Lower lobe of right lung (tissue), 2 donors: ENCODE measurements at regions not wholly inside any gene's neighbourhood (a gene's known extent, or its start where the extent isn't known, plus 50 kb on each side); places are given as distances from the start of the nearest gene placed in this dataset.

Experiments
- ATAC-seq, 2 donors: fragments of 200-7000 bp; cut with Tn5 transposase; one replicate each; pipeline ENCODE4 v1.9.1; 2020 to 2022; ENCODE audit warnings: mild to moderate bottlenecking in 2 of 2, moderate library complexity in 2 of 2
- DNase-seq: peaks from one replicate; pipeline ENCODE4 v3.0.0-alpha.2; 2020
- H3K27ac ChIP-seq: fragments of 200-600 bp; one replicate; pipeline ENCODE4 v1.8.0; 2022
- H3K27me3 ChIP-seq: fragments of 200-600 bp; one replicate; pipeline ENCODE4 v1.8.0; 2022; ENCODE audit warnings: low read depth
- H3K36me3 ChIP-seq: fragments of 200-600 bp; one replicate; pipeline ENCODE4 v1.8.0; 2022; ENCODE audit warnings: mild to moderate bottlenecking
- H3K4me1 ChIP-seq: fragments of 200-600 bp; one replicate; pipeline ENCODE4 v1.8.0; 2022
- H3K4me3 ChIP-seq: fragments of 200-600 bp; one replicate; pipeline ENCODE4 v1.8.0; 2022; ENCODE audit warnings: mild to moderate bottlenecking
- H3K9me3 ChIP-seq: fragments of 200-600 bp; one replicate; pipeline ENCODE4 v1.8.0; 2022
- intact Hi-C: fragments of 100-400 bp; cut with DNase I; formaldehyde crosslinking; loops from one replicate; pipeline ENCODE4 v1.11.0; 2022
- TF ChIP-seq, protein P1 (sequence below): fragments of 200-600 bp; IDR thresholded peaks from one replicate; pipeline ENCODE4 v1.8.0; 2022; ENCODE audit warnings: antibody characterized with exemption, mild to moderate bottlenecking
- donor health status: DM: no; HTN: yes; CAD: no; lungs with severe emphysema.

DNA sequence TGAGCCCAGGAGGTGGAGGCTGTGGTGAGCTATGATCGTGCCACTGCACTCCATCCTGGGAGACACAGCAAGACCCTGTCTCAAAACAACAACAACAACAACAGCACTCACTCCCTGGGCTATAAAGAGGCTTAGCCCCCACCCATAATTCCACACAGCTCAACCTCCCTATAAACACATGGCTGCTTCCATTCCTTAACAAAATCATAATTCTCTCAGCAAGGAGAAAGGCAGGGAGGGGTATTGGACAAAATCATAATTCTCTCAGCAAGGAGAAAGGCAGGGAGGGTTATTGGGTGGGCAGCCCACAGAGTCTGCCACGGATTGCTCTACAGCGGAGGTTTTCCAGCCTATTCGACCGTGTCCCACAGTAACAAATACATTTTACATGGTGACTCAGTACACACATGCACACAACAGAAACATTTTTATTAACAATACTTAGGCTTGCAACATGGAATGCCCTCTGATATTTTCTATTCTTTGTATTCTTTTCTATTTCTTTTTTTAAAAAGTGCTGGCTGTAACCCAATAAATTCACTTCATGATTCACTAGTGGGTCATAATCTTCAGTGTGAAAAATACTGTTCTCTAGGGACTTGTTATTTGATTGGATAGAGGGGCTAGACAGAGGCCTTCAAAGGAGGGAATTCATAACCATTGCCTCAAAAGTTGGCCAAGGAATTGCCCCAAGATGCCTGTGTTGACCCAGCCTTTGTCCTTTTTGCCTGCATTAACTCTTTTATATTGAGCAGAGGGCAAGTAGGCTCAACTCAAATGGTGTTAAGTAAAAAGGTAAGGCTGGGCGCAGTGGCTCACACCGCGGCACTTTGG, 50.6 kb upstream of the ZMYND8 start:
- no peaks in the 10 kb centered on the region for H3K36me3 ChIP-seq
- intact Hi-C loops: no loop called here
- no peak overlapping the region for H3K27ac ChIP-seq
- no peaks in the 10 kb centered on the region for H3K9me3 ChIP-seq
- H3K4me3 ChIP-seq: no peak overlapping the region
- DNase-seq: no peak
- TF ChIP-seq, protein P1, sequence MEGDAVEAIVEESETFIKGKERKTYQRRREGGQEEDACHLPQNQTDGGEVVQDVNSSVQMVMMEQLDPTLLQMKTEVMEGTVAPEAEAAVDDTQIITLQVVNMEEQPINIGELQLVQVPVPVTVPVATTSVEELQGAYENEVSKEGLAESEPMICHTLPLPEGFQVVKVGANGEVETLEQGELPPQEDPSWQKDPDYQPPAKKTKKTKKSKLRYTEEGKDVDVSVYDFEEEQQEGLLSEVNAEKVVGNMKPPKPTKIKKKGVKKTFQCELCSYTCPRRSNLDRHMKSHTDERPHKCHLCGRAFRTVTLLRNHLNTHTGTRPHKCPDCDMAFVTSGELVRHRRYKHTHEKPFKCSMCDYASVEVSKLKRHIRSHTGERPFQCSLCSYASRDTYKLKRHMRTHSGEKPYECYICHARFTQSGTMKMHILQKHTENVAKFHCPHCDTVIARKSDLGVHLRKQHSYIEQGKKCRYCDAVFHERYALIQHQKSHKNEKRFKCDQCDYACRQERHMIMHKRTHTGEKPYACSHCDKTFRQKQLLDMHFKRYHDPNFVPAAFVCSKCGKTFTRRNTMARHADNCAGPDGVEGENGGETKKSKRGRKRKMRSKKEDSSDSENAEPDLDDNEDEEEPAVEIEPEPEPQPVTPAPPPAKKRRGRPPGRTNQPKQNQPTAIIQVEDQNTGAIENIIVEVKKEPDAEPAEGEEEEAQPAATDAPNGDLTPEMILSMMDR: no peak
- H3K27me3 ChIP-seq: no peaks in the 10 kb centered on the region
- peaks cover 18% of the 10 kb centered on the region for H3K4me1 ChIP-seq
- no peak for ATAC-seq

DNA sequence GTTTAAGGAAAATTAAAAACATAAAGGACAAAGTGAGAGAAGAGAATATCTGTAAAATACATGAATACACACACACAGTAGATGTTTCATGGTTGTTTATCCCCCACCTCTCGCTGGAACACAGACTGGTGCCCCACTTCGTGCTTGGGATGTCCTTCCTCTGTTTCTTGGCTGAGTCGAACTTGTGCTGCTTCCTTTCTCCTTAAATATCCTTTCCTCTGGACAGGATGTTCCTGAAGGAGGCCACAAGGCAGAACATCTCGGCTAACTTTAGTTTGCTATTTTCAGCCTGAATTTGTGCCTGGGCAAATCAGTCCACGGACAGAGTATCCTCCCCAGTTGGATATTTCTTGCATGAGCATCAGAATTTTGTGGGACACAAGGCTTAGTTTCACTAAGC, 54.7 kb upstream of the ZMYND8 start:
- Histone ChIP-seq H3K27me3 (no peaks in the 10 kb centered on the region), H3K4me3 (no peak overlapping the region), H3K4me1 (peaks cover 44% of the 10 kb centered on the region), H3K9me3 (no peaks in the 10 kb centered on the region), H3K27ac (peak overlapping the region; percentile 68), H3K36me3 (no peaks in the 10 kb centered on the region)
- ATAC-seq: no peak
- intact Hi-C loops: no loop called here
- DNase-seq: no peak
- TF ChIP-seq, protein P1: no peak

DNA sequence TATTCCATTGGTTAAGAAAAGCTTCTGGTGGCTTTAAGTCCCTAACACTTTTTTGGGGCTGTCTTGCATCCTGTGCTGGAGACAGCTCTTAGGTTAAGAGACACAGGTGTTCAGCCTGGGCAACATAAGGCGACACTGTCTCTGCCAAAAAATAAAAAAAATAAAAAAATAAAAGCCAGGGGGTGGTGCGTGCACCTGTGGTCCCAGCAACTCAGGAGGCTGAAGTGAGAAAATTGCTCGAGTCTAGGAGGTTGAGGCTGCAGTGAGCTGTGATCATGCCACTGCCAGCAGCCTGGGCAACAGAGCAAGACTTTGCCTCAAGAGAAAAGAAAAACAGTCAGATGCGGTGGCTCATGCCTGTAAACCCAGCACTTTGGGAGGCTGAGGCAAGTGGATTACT, 55.6 kb upstream of the ZMYND8 start:
- no peak overlapping the region for H3K4me3 ChIP-seq

DNA sequence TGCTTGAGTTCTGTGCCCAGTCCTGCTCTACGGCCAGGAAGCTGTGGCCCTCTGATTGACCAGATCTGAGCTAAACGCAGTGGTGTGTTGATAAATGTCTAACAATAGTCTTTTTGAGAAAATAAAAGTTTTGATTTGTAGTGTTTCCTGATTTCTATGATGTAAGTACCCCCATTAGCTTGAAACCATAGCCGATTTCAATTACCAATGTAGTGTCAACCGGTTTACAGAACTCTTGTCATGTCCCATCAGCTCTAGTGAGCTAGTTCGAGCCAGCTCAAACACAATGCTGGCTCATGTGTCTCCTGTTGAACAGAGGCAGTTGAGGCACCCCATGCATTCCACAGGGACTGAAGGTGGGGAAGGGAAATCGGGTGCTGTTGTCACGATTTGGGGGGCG, 56.7 kb upstream of the ZMYND8 start:
- TF ChIP-seq, protein P1: no peak
- intact Hi-C loops: no loop called here
- no peak overlapping the region for H3K27ac ChIP-seq
- DNase-seq (no peak), ATAC-seq (no peak)
- no peak overlapping the region for H3K4me3 ChIP-seq
- H3K9me3 ChIP-seq: no peaks in the 10 kb centered on the region
- no peaks in the 10 kb centered on the region for H3K27me3 ChIP-seq
- H3K36me3 ChIP-seq: no peaks in the 10 kb centered on the region
- peaks cover 63% of the 10 kb centered on the region for H3K4me1 ChIP-seq

More for the DNA sequence above, 55.6 kb upstream of the ZMYND8 start:
- Histone ChIP-seq H3K27me3 (no peaks in the 10 kb centered on the region), H3K27ac (peak overlapping the region; percentile 68), H3K4me1 (peaks cover 54% of the 10 kb centered on the region), H3K36me3 (no peaks in the 10 kb centered on the region), H3K9me3 (no peaks in the 10 kb centered on the region)
- no peak for ATAC-seq
- intact Hi-C loops: no loop called here
- TF ChIP-seq, protein P1: no peak
- DNase-seq: no peak

DNA sequence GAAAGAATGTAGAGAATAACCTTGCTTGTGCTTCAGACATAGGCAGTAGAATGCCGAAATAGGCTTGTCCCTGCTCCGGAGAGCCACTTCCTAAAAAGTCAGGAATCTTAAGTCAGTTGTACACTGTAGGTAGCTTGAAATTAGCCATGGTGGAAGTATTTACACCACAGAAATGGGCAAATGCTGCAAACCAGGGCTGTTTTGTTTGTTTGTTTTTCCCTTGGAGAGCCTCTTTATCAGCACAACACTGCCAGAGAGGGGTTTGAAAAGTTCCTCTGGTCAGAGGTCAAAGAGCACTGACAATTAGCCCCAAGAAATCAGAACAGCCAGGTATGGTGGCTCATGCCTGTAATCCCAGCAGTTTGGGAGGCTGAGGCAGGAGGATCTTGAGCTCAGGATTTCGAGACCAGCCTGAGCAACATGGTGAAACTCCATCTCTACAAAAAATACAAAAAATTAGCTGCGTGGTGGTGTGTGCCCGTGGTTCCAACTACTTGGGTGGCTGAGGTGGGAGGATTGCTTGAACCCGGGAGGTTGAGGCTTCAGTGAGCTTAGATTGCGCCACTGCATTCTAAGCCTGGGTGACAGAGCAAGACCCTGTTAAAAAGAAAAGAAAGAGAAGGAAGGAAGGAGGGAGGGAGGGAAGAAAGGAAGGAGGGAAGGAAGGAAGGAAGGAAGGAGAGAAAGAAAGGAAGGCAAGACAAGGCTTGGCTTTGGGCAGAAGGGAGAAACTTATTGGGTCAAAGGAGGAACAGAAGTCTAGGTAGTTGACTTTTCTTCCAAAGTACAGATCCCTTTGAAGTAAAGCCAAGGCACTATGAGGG, 61.0 kb upstream of the ZMYND8 start:
- no peak for DNase-seq
- Histone ChIP-seq H3K27me3 (no peaks in the 10 kb centered on the region), H3K4me3 (no peak overlapping the region), H3K9me3 (no peaks in the 10 kb centered on the region), H3K4me1 (peaks cover 44% of the 10 kb centered on the region), H3K27ac (peak overlapping the region; percentile 11), H3K36me3 (no peaks in the 10 kb centered on the region)
- ATAC-seq: no peak
- TF ChIP-seq, protein P1: no peak
- intact Hi-C loops: no loop called here
